B cell (primary cell): ENCODE measurements at regions not wholly inside any gene's neighbourhood (a gene's known extent, or its start where the extent isn't known, plus 50 kb on each side); places are given as distances from the start of the nearest gene placed in this dataset.

ENCODE experiments used
- ATAC-seq: fragments of 200-7000 bp; cut with Tn5 transposase; one replicate; pipeline ENCODE4 v1.10.0; 2021; ENCODE audit warnings: low read depth, mild to moderate bottlenecking, moderate number of reproducible peaks, moderate library complexity
- CTCF ChIA-PET: fragments of 350-600 bp; sonication (Branson Sonifier 250); formaldehyde crosslinking; loops from one replicate; lab custom pipeline; 2021; ENCODE audit warnings: antibody characterized with exemption, inconsistent platforms; lab: Charles Lee
- POLR2A ChIA-PET: fragments of 350-600 bp; sonication (Branson Sonifier 250); formaldehyde crosslinking; loops from one replicate; lab custom pipeline; 2021; ENCODE audit warnings: antibody characterized with exemption; lab: Charles Lee
- DNase-seq: peaks from one replicate; pipeline ENCODE4 v3.0.0; 2013
- H2AFZ ChIP-seq: 2 replicates; pipeline ENCODE4 v1.6.1; 2012; ENCODE audit warnings: mild to moderate bottlenecking, low read depth, low read length; ENCODE audit not compliant: insufficient read depth, poor library complexity, severe bottlenecking
- H3K27ac ChIP-seq, 2 donors: 1 replicate in 1 of 2; 2 replicates in 1 of 2; pipeline ENCODE4 v1.5.1; 2012 to 2013; ENCODE audit warnings: low read length in 2 of 2, mild to moderate bottlenecking in 2 of 2, moderate library complexity in 1 of 2
- H3K27me3 ChIP-seq, 4 experiments: fragments of 200-600 bp in 1 of 4; sonication (generic) in 1 of 4; replicated peaks in 1 of 4; 1 replicate in 2 of 4; 2 replicates in 2 of 4; pipeline versions ENCODE4 v1.6.1 to v1.7.0; 2013 to 2016; ENCODE audit warnings: low read length in 3 of 4, mild to moderate bottlenecking in 2 of 4, mixed read lengths in 1 of 4, moderate library complexity in 1 of 4; ENCODE audit not compliant: insufficient read depth in 4 of 4, control insufficient read depth in 3 of 4; ENCODE audit errors: control extremely low read depth in 1 of 4
- H3K36me3 ChIP-seq, 2 experiments: replicated peaks in 1 of 2; 1 replicate in 1 of 2; 2 replicates in 1 of 2; pipeline versions ENCODE4 v1.6.1 to v1.7.1; 2013; ENCODE audit warnings: low read length in 1 of 2; ENCODE audit not compliant: insufficient read depth in 2 of 2, control insufficient read depth in 1 of 2; ENCODE audit errors: control extremely low read depth in 1 of 2, extremely low read depth in 1 of 2
- H3K4me1 ChIP-seq, 2 donors: fragments of 200-600 bp in 1 of 2; sonication (generic) in 1 of 2; 1 replicate in 1 of 2; 2 replicates in 1 of 2; pipeline versions ENCODE4 v1.5.1 to v1.6.1; 2013 to 2017; ENCODE audit warnings: low read length in 2 of 2; ENCODE audit not compliant: control insufficient read depth in 2 of 2, insufficient read depth in 2 of 2
- H3K4me2 ChIP-seq: replicated peaks from 2 replicates; pipeline ENCODE3; 2012; ENCODE audit warnings: mild to moderate bottlenecking, low read depth, low read length; ENCODE audit not compliant: poor library complexity, severe bottlenecking
- H3K4me3 ChIP-seq, 5 experiments: fragments of 200-600 bp in 1 of 5; sonication (generic) in 1 of 5; 1 replicate in 3 of 5; 2 replicates in 2 of 5; pipeline versions ENCODE4 v1.5.1 to v1.7.0; 2011 to 2016; ENCODE audit warnings: low read length in 4 of 5, mild to moderate bottlenecking in 4 of 5, low read depth in 2 of 5, control low read depth in 1 of 5, moderate library complexity in 1 of 5; ENCODE audit not compliant: insufficient read depth in 1 of 5; ENCODE audit errors: control extremely low read depth in 1 of 5, extremely low read depth in 1 of 5
- H3K79me2 ChIP-seq: fragments of 200-600 bp; sonication (generic); one replicate; pipeline ENCODE4 v1.6.0; 2016; ENCODE audit warnings: low read length; ENCODE audit not compliant: control insufficient read depth, insufficient read depth
- H3K9ac ChIP-seq: fragments of 200-600 bp; sonication (generic); 2 replicates; pipeline ENCODE4 v1.6.1; 2017; ENCODE audit warnings: mild to moderate bottlenecking, low read length, moderate library complexity
- H3K9me3 ChIP-seq, 3 donors: one replicate each; pipeline versions ENCODE4 v1.6.1 to v1.7.1; 2013; ENCODE audit warnings: low read length in 2 of 3; ENCODE audit not compliant: control insufficient read depth in 2 of 3, insufficient read depth in 1 of 3; ENCODE audit errors: control extremely low read depth in 1 of 3
- H4K20me1 ChIP-seq: 2 replicates; pipeline ENCODE4 v1.6.0; 2012; ENCODE audit warnings: mild to moderate bottlenecking, low read length; ENCODE audit not compliant: insufficient read depth, control insufficient read depth, poor library complexity, severe bottlenecking
- H3K27ac Mint-ChIP-seq: one replicate; pipeline ENCODE4 v1.8.0; 2021; ENCODE audit warnings: mixed read lengths
- H3K27me3 Mint-ChIP-seq: one replicate; pipeline ENCODE4 v1.8.0; 2021; ENCODE audit warnings: mixed read lengths
- H3K4me1 Mint-ChIP-seq: one replicate; pipeline ENCODE4 v1.8.0; 2021; ENCODE audit warnings: mixed read lengths
- H3K4me3 Mint-ChIP-seq: one replicate; pipeline ENCODE4 v1.8.0; 2021; ENCODE audit warnings: mixed read lengths
- H3K9me3 Mint-ChIP-seq: one replicate; pipeline ENCODE4 v1.8.0; 2022; ENCODE audit warnings: mixed read lengths; ENCODE audit not compliant: insufficient read depth
- EZH2 ChIP-seq: IDR thresholded peaks from 2 replicates; pipeline ENCODE4 v1.6.1; 2012; ENCODE audit warnings: borderline replicate concordance, low read depth, mild to moderate bottlenecking, moderate library complexity, low read length; ENCODE audit not compliant: insufficient read depth, poor library complexity, severe bottlenecking
- whole genome bisulfite sequencing: methylation state at CpG from one replicate; pipeline ENCODE4 v1.1.5; 2013; ENCODE audit warnings: missing lambda C conversion rate; ENCODE audit not compliant: insufficient coverage; 5-methylcytosine and 5-hydroxymethylcytosine counted together
- intact Hi-C: fragments of 100-400 bp; cut with micrococcal nuclease; formaldehyde crosslinking; loops from one replicate; pipeline ENCODE4 v1.10.0; 2022
- TF ChIP-seq, protein P1 (sequence below): fragments of 200-600 bp; IDR thresholded peaks from one replicate; pipeline ENCODE4 v1.8.0; 2022; ENCODE audit warnings: antibody characterized with exemption, mild to moderate bottlenecking

DNA sequence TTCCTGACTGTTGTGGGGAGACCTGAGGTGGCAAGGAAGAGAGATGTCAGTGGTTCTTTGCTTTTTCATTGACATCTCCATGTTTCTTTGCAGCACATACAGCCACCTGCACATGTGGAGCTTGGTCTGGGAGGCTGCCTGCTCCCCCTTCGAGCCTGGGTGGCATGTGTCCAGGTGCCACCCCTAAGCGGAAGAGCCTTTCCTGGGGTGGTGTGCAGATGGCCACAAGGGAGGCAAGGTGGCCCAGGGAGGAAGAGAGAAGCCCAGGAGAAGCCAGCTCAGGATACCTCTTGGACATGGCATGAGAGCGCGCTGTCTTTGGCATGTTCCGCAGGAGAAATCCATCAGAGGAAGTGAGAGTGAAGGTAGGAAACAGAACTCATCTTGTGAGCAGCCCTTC, 105.9 kb upstream of the NPTX2 start:
- Histone ChIP-seq H4K20me1 (no peaks in the 10 kb centered on the region), H3K27me3 (peaks cover 0 to 5% (median 0%) of the 10 kb centered on the region in 4 experiments), H3K4me2 (no peak overlapping the region), H3K79me2 (no peaks in the 10 kb centered on the region), H3K9ac (no peak overlapping the region), H3K4me3 (no peak overlapping the region), H3K4me1 (no peaks in the 10 kb centered on the region), H2AFZ (no peak overlapping the region), H3K27ac (no peak overlapping the region), H3K36me3 (no peaks in the 10 kb centered on the region), H3K9me3 (peaks cover 0 to 16% (median 2%) of the 10 kb centered on the region in 3 donors)
- no peaks in the 10 kb centered on the region for H3K4me1 Mint-ChIP-seq
- peaks cover 13% of the 10 kb centered on the region for H3K27me3 Mint-ChIP-seq
- H3K4me3 Mint-ChIP-seq = no peak overlapping the region
- WGBS = 95% methylated on average over 5 of the region's 5 CpGs
- no peak for TF ChIP-seq EZH2
- TF ChIP-seq, protein P1, sequence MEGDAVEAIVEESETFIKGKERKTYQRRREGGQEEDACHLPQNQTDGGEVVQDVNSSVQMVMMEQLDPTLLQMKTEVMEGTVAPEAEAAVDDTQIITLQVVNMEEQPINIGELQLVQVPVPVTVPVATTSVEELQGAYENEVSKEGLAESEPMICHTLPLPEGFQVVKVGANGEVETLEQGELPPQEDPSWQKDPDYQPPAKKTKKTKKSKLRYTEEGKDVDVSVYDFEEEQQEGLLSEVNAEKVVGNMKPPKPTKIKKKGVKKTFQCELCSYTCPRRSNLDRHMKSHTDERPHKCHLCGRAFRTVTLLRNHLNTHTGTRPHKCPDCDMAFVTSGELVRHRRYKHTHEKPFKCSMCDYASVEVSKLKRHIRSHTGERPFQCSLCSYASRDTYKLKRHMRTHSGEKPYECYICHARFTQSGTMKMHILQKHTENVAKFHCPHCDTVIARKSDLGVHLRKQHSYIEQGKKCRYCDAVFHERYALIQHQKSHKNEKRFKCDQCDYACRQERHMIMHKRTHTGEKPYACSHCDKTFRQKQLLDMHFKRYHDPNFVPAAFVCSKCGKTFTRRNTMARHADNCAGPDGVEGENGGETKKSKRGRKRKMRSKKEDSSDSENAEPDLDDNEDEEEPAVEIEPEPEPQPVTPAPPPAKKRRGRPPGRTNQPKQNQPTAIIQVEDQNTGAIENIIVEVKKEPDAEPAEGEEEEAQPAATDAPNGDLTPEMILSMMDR = no peak
- no peak for DNase-seq
- ChIA-PET POLR2A (no interaction called here), CTCF (no interaction called here)
- H3K9me3 Mint-ChIP-seq = no peaks in the 10 kb centered on the region
- intact Hi-C loops = no loop called here
- ATAC-seq = no peak
- no peak overlapping the region for H3K27ac Mint-ChIP-seq

DNA sequence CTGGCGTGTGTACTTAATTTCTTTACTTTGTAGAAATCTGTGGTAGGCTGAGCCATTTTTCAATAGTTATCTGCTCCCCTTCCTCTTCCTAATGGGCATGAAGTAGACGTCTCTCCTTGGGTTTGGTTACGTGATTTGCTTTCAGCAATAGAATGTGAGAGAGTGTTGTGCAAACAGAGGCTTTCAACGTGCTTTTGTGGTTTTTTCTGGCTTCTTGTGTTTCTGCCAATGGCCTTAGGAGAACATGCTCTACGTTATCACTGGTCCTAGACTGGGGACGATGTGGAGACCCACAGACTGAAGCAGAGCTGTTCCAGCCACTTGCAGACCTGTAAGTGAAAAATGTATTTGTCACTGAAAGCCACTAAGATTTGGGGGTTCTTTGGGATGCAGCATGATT, 107.2 kb upstream of the NPTX2 start:
- no peak overlapping the region for H3K27ac Mint-ChIP-seq
- peaks cover 17% of the 10 kb centered on the region for H3K27me3 Mint-ChIP-seq
- CTCF ChIA-PET = no interaction called here

More for the DNA sequence above, 107.2 kb upstream of the NPTX2 start:
- H3K4me2 ChIP-seq = no peak overlapping the region
- no peaks in the 10 kb centered on the region for H3K4me1 ChIP-seq
- no peaks in the 10 kb centered on the region for H3K36me3 ChIP-seq
- no peak overlapping the region for H3K9ac ChIP-seq
- TF ChIP-seq, protein P1 = no peak
- TF ChIP-seq EZH2 = no peak
- no peak for DNase-seq
- H3K79me2 ChIP-seq = no peaks in the 10 kb centered on the region
- peaks cover 0 to 12% (median 2%) of the 10 kb centered on the region in 3 donors for H3K9me3 ChIP-seq
- POLR2A ChIA-PET = no interaction called here
- Mint-ChIP-seq H3K9me3 (no peaks in the 10 kb centered on the region), H3K4me3 (no peak overlapping the region), H3K4me1 (no peaks in the 10 kb centered on the region)
- H3K27me3 ChIP-seq = peaks cover 0 to 5% (median 0%) of the 10 kb centered on the region in 4 experiments
- no peak overlapping the region for H3K27ac ChIP-seq
- no peaks in the 10 kb centered on the region for H4K20me1 ChIP-seq
- intact Hi-C loops = no loop called here
- WGBS = 45% methylated on average over 2 of the region's 6 CpGs
- no peak overlapping the region for H3K4me3 ChIP-seq
- ATAC-seq = no peak
- H2AFZ ChIP-seq = no peak overlapping the region
